Caki2 (cell line): ENCODE measurements at regions not wholly inside any gene's neighbourhood (a gene's known extent, or its start where the extent isn't known, plus 50 kb on each side); places are given as distances from the start of the nearest gene placed in this dataset.
A peak's percentile ranks its signal among the peaks of the same experiment; 100 is the strongest.
"Not testable (repeated sequence)": the region's sequence is repeated elsewhere in the genome, so short reads cannot be mapped to it uniquely, and the experiment has no call there.

Experiments
- DNase-seq: peaks from one replicate; pipeline ENCODE4 v3.0.0-alpha.2; 2015; ENCODE audit warnings: low read depth
- in situ Hi-C: cut with HindIII; loops from 2 replicates; pipeline ENCODE4 v1.10.0; 2016; ENCODE audit warnings: low sequenced_read_pairs, low pct_unique_long_range_greater_than_20kb, mixed read lengths

DNA sequence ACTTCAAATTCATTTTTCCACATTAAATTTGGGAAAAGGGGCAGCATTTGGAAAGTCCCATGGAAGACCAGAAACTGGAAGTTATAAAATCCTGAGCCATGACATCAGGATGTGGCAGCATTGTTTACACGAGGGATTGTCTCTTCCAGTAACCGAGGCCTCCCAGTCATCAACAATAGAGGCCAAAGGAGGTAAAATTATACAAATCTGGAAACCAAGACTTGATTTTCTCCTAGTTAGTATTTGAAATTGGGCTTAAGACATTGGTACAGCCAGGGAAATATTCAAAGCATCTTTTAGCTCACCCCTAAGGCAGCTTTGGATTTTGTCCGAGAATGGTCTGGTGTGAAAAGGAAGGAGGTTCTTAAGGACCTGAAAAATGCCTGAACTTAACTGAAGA, 251.6 kb upstream of the FOXF1 start:
- in situ Hi-C loops, result no loop called here
- DNase-seq, result no peak

DNA sequence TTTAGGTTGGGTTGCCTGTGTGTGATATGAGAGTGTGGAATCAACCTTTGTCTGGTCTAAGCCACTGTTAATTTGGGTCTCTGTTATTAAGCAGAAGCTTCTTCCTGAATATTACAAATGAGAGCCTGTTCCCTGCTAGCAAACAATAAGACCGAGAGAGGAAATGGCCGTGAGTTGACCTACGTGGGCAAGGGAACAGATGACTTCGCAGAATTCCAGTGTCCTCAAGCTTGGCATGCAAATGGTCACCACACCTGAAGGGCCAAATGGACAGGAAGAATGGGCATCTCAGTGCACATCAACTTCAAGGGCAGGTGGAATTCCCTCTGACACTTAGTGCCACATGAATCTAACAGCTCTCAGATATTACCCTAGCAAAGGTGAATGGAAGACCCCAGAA, 250.8 kb upstream of the FOXF1 start:
- no peak for DNase-seq
- in situ Hi-C loops, result no loop called here

DNA sequence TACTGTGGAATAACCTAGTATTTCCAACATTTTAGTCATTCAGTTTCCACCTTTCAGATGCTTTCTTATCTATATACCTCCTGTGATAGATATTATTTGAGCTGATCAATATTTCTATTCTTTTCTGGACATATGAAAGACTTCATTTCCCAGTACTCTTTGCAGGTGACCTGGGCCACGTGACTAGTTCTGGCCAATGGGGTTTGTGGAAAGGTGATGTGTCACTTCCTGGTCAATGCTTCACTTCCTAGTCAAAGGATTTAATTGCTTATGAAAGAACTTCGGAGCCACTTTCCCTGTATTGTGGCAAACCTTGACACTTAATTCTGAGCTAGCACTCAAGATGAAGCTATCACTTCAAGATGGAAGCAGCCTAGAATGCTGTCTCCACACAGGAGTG, 248.9 kb upstream of the FOXF1 start:
- DNase-seq, result peak; percentile 58
- in situ Hi-C loops, result no loop called here

DNA sequence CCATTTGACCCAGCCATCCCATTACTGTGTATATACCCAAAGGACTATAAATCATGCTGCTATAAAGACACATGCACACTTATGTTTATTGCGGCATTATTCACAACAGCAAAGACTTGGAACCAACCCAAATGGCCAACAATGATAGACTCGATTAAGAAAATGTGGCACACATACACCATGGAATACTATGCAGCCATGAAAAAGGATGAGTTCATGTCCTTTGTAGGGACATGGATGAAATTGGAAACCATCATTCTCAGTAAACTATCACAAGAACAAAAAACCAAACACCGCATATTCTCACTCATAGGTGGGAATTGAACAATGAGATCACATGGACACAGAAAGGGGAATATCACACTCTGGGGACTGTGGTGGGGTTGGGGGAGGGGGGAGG, 242.7 kb upstream of the FOXF1 start:
- DNase-seq, in situ Hi-C loops: not testable (repeated sequence)

DNA sequence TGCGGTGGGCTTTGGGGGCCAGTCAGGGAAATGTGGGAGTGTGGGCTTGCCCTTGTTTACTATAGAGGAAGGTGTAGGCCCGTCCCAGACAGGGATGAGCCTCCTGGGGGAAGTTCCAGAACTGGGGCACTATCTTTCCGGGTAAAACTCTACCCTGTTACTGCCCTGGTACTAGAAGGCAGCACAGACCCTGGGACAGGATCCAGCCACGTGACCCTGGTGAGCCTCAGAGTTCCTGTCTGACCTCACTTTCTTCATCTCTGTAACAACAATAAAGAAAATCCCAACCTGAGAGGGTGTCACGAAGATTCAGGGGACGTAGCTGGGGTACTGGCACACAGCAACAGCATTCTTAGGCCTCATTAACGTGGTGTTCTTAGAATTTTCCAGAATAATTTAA, 239.6 kb upstream of the FOXF1 start:
- in situ Hi-C loops, result no loop called here
- DNase-seq, result no peak

DNA sequence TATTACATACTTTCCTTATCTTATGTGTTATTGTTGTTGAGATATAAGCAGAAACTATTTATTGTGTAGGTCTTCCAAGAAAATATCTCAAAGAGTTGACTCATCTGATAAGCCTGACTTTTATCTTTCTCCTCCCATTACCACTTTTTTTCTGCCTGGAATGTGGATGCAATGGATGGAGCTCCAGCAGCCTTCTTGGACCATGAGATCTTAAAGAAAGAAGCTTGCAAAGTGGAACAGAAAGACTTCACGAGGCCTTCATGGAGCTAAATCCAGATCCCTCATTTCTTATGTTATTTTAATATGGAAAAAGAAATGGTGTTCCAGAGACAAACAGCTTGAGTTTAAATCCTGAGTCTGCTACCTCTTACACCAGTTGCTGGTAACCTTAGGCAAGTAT, 237.6 kb upstream of the FOXF1 start:
- in situ Hi-C loops, result no loop called here
- no peak for DNase-seq

DNA sequence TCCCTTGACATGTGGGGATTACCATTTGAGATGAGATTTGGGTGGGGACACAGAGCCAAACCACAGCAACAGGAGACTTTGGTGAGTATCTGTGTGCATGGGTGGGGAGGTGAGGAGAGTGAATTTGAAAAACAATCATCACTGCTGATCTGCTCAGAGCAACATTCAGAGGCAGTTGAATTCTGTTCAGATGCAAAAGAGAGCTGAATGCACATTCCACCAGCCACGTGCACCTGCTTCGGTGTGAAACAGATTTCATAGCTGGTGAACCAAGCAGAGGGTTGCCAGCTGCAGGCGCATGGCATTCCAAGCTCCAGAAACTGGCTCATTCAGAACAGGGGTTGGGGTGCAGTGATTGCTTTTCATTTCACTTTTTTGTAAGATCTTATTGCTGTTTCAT, 233.1 kb upstream of the FOXF1 start:
- in situ Hi-C loops, result no loop called here

DNA sequence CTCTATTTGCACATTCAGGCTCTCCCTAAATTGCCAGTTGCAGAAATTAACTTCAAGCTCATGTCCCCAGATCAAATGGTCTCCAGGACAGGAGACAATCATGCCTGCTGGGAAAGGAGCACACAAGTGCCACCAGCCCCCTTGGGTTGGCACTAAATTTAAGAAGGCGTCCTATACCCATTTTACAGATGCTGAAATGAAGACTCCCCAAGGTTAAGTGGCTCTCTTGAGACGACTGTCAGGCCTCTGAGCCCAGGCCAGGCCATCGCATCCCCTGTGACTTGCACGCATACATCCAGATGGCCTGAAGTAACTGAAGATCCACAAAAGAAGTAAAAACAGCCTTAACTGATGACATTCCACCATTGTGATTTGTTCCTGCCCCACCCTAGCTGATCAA, 232.5 kb upstream of the FOXF1 start:
- DNase-seq, in situ Hi-C loops: not testable (repeated sequence)

More for the DNA sequence above, 233.1 kb upstream of the FOXF1 start:
- DNase-seq, result no peak

DNA sequence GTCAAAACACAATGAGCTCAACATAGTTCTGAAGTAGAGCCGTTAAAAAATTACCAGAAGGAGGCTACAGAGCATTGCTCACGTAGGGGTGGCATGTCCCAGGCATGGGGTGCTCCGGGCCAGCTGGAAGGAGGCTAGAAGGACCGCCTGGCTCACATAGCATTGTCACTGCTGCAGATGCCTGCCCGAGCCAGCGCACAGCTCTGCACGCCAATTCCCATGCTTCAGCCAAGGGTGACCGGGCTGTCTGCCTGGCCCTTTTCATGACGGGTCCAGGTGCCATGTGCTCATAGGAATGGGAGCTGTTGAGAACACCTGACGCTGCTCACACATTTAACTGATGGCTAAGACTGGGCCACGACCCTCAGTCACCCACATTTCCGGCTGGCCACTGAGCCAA, 228.9 kb upstream of the FOXF1 start:
- in situ Hi-C loops, result no loop called here
- DNase-seq, result no peak

DNA sequence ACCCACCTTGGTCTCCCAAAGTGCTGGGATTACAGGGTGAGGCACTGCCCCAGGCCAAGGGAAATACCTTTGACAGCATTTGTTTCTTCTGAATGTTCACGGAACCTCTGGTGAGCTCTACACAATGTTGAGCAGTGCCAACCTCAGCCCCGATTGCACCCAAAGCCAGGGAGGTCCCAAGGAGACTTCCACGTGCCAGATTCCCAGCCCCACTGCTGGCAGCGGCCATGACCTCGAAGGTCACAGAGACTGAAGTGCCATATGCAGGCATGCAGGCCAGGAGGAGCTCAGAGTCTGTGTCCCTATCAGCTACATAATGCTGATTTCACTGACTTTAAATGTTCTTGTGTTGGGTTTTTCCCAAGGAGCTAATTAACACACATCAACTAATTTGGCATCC, 226.4 kb upstream of the FOXF1 start:
- in situ Hi-C loops, result no loop called here
- no peak for DNase-seq

DNA sequence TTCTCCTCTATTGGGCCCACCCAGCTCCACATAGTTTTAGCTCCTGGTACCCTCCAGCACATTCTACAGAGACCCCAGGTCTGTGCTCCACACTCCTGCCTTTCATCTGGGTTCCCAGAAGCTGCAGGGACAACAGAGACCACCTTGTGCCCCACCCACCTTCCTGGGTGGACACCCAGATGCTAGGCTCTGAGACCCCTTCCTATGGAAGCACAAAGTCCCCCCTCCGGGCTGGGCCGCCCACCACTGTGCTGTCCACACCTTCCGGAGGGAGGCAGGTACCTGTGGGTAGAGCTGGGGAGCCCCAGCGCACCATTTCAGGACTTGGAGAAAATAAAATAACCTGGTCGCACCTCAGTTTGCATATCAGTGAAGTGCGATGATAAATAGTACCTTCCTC, 224.9 kb upstream of the FOXF1 start:
- in situ Hi-C loops, result no loop called here
- no peak for DNase-seq

DNA sequence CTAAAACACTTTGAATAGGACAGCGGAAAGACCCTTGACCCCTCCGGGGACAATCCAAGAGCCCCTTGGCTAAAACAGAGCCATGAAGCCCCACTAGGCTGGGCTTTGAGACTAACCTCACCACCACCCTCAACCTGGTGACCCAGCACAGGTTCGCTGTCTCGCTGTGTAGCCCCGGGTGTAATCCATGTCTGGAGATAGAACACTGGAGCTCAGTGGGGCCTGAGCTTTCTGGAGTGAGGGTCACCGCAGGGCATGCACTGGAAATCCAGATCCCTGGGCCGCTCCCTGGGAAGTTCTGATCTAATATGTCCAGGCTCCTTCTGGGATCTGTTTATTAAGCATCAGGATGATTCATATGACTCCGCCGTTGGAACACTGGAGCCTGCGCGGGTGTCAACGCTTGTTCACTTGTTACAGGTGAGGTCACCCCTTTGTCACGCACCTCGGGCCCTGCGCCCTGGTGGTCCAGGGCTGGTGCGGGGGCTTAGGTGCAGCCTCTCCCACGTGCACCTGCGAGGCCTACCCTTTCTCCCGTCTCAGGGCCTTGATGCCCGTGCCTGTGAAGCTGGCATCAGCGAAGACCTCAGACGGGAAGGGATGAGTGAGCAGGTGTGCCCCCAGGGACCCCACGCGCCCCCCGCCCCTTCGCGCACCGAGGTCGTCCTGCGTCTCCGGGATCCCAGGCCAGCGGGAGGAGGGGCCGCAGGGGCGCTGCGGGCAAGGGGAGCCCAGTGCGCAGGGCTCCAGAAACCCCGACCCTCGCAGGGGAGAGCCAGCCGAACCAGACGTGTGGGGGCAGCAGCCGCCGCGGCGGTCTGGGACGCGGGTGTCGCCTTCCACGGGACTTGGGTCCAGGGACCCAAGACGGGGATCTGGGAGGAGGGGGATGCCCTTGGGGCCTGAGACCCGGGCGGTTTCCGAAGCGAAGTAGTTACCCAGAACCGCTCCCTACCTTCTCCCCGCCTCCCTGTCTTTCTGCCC, 224.1 kb upstream of the FOXF1 start:
- in situ Hi-C loops, result no loop called here
- DNase-seq, result no peak

DNA sequence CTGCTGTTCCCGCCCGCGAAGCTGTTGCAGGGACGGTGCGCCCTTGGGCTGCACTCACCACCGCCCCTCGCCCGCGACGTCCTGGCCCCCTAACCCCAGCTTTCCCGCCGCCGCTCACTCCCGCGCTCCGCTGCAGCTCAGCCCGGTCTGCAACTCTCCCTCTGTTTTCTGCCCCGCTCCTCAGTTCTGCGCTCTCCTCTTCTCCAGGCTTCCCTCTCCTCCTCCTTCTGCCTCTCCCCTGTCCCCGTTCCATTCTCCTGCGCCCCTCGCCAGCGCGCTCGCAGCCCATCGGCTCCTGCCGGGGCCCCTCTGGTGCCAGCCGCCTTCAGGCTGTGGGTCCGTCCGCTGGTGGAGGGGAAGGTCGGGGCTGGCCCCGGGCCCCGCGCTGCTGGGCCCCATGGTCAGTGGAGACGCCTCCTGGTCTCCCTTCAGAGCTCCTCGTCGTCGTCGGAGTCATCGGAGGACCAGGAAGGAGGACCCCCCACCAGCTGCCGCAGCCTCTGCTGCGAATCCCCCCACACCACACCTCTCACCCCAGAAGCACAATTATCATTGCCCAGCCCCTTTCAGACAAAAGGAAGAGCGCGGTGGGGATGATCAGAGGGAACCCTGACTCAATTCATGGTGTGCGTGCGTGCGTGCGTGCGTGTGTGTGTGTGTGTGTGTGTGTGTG, 223.2 kb upstream of the FOXF1 start:
- in situ Hi-C loops, result no loop called here
- DNase-seq, result no peak

DNA sequence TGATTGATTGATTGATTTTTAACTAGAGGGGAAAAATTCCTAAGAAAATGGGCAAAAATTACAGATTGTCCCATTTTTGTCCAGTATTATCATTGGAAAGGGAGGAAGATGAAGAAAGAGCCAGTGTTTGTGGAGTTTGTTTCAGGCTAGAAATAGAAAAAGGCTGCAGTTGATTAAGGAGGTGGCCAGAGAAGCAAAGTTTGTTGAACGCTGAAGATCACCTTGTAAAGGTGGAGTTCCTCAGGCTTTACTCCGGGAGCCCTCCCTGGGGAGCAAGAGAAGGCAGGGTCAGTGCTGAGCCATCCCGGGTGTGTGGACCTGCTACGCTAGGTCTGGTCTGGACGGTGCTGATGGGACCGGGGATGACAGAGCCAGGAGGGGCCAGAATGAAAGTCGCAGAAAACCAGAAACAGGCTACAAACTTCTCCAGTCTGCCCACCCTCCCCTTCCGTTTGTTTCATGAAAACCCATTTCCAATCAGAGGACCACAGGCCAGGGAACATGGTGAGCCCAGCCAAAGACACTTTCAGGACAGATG, 222.6 kb upstream of the FOXF1 start:
- in situ Hi-C loops, result no loop called here
- DNase-seq, result no peak

DNA sequence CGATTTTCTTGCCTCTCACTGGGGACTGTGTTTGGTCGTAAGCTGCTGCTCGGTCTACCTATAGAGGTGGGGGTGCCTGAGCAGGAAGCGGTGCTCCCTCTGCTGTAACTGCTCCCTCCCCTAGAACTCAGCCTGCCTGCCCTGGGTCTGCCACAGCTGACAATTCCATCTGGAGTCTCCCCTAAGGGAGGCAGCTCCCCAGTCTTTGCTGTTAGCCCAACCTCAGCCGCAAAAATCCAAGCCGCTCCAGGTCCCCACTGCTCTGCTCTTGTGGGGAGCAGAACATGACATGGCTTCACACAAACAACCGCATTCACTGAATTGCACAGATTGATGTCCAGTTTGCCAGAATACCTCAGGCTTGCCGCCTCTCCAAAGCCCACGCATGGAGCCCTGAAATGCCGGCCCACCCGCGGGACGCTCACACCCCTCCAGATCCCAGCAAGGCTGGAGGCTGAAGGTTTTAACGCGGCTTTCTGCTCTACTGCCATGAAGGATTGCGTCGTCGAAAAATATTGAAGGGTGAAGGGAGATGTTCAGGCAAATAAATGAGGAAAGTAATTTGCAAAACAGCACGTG, 221.5 kb upstream of the FOXF1 start:
- in situ Hi-C loops, result no loop called here
- no peak for DNase-seq

DNA sequence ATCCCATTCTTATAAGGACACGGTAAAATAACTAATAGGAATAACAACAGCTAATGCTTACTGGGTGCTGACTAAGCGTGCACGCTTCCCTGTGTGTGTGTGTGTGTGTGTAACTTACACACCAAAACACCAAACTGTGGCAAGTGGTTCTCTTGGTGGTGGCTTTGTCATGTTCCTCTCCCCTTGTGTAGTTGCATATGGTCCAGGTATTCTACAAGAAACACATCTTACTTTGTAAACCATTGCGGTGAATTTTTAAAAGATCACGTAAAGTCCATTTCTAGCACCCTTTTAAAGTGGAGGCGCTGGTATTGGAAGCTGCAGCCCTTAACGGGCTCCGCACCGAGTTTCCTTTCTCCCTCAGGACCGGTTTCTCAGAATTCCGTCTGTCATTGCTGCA, 221.0 kb upstream of the FOXF1 start:
- no peak for DNase-seq
- in situ Hi-C loops, result no loop called here

DNA sequence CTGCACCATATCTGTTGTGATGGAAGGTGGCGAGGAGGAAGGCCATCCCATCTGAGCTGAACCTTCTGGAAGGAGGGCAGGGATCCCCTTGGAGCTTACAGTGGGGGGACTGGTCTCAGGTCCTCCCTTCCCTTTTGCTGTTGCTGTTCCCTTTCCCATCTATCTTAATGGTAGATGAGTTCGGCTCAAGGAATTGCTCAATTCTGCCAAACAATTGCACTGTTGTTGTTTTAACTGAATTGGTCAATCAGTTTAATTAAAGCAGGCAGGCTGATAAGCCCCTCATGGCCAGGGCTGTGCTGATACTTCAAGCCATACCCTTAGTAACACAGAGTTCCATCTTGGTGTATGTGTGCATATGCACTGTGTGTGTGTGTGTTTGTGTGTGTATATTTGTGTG, 220.4 kb upstream of the FOXF1 start:
- in situ Hi-C loops, result no loop called here
- no peak for DNase-seq

DNA sequence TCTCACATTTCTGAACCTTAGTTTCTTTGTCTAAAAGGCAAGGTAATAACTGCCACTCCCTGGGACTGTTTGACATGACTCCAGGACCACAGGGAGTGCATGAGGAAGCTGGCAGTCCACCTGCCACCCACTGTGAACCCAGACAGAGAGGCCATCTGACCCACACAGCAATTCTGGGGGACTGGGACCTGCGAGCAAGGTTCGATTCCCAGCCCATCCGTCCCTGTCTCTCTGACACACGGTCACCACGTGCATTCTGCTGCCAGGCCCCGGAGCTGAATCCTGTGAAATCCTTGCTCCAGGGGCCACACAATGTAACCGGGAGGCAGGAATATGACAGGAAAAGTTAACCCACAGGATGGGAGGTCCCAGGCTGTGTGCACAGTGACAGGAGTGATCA, 218.8 kb upstream of the FOXF1 start:
- in situ Hi-C loops, result no loop called here
- no peak for DNase-seq

DNA sequence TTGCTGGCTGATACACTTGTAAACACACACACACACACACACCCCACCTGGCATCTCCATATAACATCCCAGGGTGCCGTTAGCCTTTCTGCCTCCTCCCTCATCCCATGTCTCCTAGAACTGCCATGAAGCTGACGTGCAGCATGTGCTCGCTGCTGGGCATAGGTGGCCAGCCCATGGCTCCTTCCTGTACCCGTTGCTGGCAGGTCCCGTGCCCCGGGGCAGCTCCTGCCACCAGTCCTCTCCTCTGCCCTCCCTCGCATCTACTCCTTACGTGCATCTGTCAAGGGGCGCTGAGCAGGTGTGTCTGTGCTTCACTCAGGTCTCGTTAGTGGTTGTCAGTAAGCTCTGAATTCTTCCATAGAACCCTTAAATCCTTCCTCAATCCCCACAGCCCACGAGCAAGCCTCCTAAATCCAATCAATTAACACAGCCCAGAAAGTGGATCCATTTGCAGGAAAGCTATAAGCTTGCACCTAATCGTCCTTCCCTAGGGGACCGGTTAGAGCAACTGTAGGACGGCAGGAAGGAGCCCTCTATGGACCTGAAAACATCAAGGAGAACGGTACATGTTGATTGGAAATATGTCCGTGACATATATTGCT, 218.1 kb upstream of the FOXF1 start:
- in situ Hi-C loops, result no loop called here

More for the DNA sequence above, 218.1 kb upstream of the FOXF1 start:
- no peak for DNase-seq
